HG02970 (cell line): ENCODE measurements at regions not wholly inside any gene's neighbourhood (a gene's known extent, or its start where the extent isn't known, plus 50 kb on each side); places are given as distances from the start of the nearest gene placed in this dataset.
"Not testable (repeated sequence)": the region's sequence is repeated elsewhere in the genome, so short reads cannot be mapped to it uniquely, and the experiment has no call there.

Experiments used
- ATAC-seq: cut with Tn5 transposase; IDR thresholded peaks from one replicate; pipeline ENCODE4 v1.9.1; 2021; ENCODE audit warnings: mild to moderate bottlenecking, moderate library complexity, moderate number of reproducible peaks; ENCODE audit not compliant: unreplicated experiment, low FRiP score

DNA sequence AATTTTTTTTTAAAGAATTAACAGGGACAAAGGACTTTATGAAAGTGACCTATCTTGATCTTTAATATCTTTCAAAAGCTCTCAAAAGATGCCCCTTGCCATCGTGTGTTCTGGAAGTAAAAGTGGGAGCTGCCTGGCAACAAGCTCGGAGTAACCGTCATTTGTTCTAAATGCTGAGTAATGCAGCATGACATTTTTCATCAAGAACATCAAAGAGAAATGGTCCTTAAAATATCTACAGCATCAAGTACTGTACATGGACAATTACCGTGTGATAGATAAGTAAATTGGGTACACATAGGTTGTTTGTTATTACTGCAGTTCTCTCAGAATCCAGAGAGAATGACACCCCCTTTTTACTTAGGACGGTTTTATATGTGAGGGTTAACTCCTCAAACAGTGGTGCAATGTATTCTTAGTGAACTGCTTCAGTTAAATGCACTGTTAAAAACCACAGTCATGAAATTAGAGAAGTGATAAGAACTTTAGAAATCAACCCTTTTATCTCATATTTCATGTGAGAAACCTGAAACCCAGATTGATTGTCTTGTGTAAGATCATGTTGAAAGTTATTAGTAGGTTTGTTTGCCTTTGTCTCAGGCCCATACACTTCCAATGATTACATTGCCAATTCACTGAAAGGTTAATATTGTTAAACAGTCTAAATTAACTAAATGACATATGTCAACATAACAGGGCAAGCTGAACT, 90.6 kb upstream of the HNMT start:
- ATAC-seq: no peak

DNA sequence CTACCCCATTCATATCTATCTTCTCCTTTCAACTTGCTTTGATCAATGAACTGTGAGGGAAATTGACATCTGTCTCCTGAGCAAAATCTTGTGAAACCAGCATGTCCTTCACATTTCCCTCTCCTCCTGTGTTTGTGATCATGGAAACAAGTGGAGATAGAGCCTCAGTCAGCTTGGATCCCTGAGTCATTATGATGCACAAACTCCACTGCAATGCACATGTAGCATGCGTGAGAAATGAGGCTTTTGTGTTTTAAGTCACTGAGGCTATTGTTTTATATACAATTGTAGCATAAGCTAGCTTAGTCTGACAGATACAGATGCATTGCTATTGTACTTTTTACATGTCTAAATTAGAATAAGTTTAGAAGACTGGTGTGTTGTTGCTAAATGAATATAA, 85.2 kb upstream of the HNMT start:
- ATAC-seq: no peak

GRCh38 chr2:137881711-137882110, 82.6 kb upstream of the HNMT start:
- no peak for ATAC-seq

- ATAC-seq: no peak
Measured at GRCh38 chr2:137886083-137886831, 78.0 kb upstream of the HNMT start.

- no peak for ATAC-seq
Measured at GRCh38 chr2:137888845-137889244, 75.4 kb upstream of the HNMT start.

DNA sequence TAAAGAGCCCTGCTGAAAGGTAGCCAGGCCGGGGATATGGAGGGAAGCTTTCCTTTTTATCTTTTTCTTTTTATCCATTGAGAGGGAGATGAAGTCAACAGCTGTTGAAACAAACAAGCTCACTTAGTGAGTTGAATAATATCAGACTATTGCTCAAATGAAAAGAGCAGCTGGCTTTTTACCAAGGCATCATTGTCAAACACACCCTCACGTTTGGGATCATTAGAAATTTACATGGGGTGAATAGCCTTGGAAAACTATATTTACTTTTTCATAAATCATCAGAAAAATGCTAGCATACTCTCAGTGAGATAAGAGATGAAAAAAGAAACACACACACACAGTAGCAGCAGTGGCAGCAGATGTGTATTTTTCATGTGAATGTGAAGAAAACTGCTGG, 71.5 kb upstream of the HNMT start:
- ATAC-seq: no peak

GRCh38 chr2:137893145-137893544, 71.1 kb upstream of the HNMT start:
- no peak for ATAC-seq

GRCh38 chr2:137896467-137896866, 67.8 kb upstream of the HNMT start:
- ATAC-seq: no peak

DNA sequence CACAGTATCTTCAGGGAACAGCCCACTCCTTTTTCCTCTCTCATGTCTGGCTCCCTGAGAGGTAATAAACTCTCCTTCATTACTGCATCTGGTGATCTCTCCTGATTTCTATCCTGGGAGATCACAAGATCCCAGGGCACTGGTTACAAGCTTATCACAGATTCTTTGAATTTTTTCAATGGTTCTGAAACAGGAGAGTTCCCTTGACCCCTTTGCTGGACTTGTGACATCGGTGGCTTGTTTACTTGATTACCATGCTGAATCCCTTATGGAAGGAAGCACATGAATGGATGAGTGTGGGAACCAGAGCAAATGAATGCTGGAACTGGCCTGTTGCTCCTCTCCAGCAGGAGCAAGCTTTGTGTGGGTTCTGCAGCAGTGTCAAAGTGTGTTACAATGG, 67.2 kb upstream of the HNMT start:
- ATAC-seq: no peak

- no peak for ATAC-seq
Measured at GRCh38 chr2:137900421-137901141, 63.7 kb upstream of the HNMT start.

- no peak for ATAC-seq
Measured at GRCh38 chr2:137910641-137911040, 53.6 kb upstream of the HNMT start.

GRCh38 chr2:137912371-137912770, 51.9 kb upstream of the HNMT start:
- ATAC-seq: no peak

GRCh38 chr2:137913169-137913568, 51.1 kb upstream of the HNMT start:
- ATAC-seq: no peak

DNA sequence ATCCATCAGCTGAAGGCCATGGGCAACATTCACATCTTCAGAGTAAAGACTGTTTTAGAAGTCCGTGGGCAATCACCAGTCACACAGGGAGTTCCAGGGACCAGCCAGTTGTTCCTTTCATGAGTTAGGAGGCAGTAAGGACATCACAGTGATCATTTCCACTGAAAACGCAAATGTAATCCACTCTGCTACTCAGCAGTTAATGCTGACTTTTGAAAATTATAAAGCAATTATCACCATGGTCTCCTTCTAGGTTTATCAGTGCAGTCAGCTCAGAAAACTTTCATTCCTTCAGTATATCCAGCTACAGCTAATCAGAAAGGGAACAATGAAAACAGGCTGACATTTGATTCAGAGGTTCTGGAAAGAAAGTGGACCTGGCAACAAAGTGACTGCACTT, 50.6 kb upstream of the HNMT start:
- ATAC-seq: not testable (repeated sequence)
